ENCODE measurements at regions not wholly inside any gene's neighbourhood (a gene's known extent, or its start where the extent isn't known, plus 50 kb on each side); places are given as distances from the start of the nearest gene placed in this dataset.
A peak's percentile ranks its signal among the peaks of the same experiment; 100 is the strongest.

DNA sequence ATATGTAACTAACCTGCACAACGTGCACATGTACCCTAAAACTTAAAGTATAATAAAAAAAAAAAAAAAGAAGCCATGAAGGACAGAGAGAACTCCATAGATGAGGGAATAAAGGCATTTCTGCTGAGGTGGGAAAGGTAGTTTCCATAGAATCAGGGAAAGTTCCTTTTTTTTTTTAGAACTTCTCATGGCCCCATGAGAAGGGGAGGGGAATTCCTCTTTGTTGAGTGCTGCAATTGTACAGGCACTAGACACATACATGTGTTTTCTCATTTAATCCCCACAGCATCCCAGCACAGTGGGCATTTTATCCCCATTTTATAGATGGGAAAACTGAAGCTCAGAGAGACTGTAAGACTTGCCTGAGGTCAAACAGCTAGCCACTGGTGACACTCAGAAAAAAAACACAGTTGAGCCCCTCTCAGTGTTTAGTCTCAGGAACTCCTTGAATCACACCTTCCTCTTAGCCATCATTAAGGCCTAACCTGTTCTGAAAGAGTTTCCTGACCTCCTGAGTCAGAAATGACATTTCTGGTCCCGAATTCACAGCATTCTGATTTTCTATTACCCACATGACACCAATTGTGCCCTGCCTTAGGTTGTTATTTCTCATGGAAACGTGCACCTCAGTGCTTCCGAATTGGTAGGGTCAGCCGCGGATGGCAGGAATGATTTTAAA, 189.3 kb upstream of the G2E3 start:
- TF ChIP-seq EZH2phosphoT487 (IDR thresholded peaks at IDR 0.05; ENCODE audit: insufficient read depth, low read depth) (no peak), EZH2 (IDR thresholded peaks at IDR 0.05; ENCODE audit: insufficient read depth, poor library complexity, severe bottlenecking) (no peak)
- Histone ChIP-seq H3K4me1 (ENCODE audit: insufficient read depth) (no peaks in the 10 kb centered on the region), H3K9me3 (ENCODE audit: low read depth) (no peaks in the 10 kb centered on the region), H3K9me2 (ENCODE audit: insufficient read depth) (no peaks in the 10 kb centered on the region), H4K20me1 (ENCODE audit: insufficient read depth) (no peaks in the 10 kb centered on the region), H3K4me2 (ENCODE audit: unreplicated experiment) (no peak overlapping the region), H3K79me2 (ENCODE audit: insufficient read depth) (no peaks in the 10 kb centered on the region), H2AFZ (no peak overlapping the region), H3F3A (ENCODE audit: insufficient read depth) (no peaks in the 10 kb centered on the region), H3K9ac (no peak overlapping the region), H3K27me3 (replicated peaks; ENCODE audit: insufficient read depth) (peaks cover 18% of the 10 kb centered on the region; the same call in 1 of the 2 replicates), H3K27ac (no peak overlapping the region), H3K4me3 (no peak overlapping the region), H3K36me3 (ENCODE audit: low read depth) (no peaks in the 10 kb centered on the region)
- in situ Hi-C loops (cut with MboI), result no loop called here
- WGBS, 2 experiments (ENCODE audit: low coverage in 1 of 2, low lambda C conversion rate in 2 of 2, missing lambda C conversion rate in 2 of 2), result 49 to 51% methylated on average over 6 of the region's 6 CpGs
- no peak for DNase-seq

DNA sequence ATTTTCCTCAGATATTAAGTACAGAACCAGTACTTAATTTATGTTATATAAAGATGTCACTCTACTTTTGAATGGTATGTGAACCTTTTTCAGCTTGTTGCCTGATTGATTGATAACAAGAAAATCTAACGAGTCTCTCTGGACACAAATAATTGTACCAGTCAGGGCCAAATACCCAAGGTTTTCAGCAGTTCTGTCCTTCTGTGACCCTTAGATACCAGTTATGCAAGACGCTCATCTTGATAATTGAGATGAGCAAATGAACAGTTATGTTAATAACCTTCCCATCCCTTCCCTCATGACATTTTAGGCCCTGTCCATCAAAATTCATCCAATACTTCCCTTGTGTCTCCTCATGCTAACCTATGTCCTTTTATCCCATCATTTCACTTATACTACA, 185.9 kb upstream of the G2E3 start:
- Histone ChIP-seq H3K4me1 (ENCODE audit: insufficient read depth) (no peaks in the 10 kb centered on the region), H3K27me3 (replicated peaks; ENCODE audit: insufficient read depth) (peaks cover 34% of the 10 kb centered on the region; the same call in 1 of the 2 replicates), H3K4me3 (no peak overlapping the region), H2AFZ (no peak overlapping the region), H3K36me3 (ENCODE audit: low read depth) (no peaks in the 10 kb centered on the region), H3K4me2 (ENCODE audit: unreplicated experiment) (no peak overlapping the region), H3K79me2 (ENCODE audit: insufficient read depth) (no peaks in the 10 kb centered on the region), H3K9me2 (ENCODE audit: insufficient read depth) (no peaks in the 10 kb centered on the region), H3F3A (ENCODE audit: insufficient read depth) (no peaks in the 10 kb centered on the region), H3K9ac (no peak overlapping the region), H3K27ac (no peak overlapping the region), H3K9me3 (ENCODE audit: low read depth) (no peaks in the 10 kb centered on the region), H4K20me1 (ENCODE audit: insufficient read depth) (no peaks in the 10 kb centered on the region)
- in situ Hi-C loops (cut with MboI), result no loop called here
- DNase-seq, result no peak
- 50 to 56% methylated on average over 2 of the region's 2 CpGs for WGBS, 2 experiments (ENCODE audit: low coverage in 1 of 2, low lambda C conversion rate in 2 of 2, missing lambda C conversion rate in 2 of 2)
- no peak for TF ChIP-seq EZH2 (IDR thresholded peaks at IDR 0.05; ENCODE audit: insufficient read depth, poor library complexity, severe bottlenecking)
- TF ChIP-seq EZH2phosphoT487 (IDR thresholded peaks at IDR 0.05; ENCODE audit: insufficient read depth, low read depth), result no peak

DNA sequence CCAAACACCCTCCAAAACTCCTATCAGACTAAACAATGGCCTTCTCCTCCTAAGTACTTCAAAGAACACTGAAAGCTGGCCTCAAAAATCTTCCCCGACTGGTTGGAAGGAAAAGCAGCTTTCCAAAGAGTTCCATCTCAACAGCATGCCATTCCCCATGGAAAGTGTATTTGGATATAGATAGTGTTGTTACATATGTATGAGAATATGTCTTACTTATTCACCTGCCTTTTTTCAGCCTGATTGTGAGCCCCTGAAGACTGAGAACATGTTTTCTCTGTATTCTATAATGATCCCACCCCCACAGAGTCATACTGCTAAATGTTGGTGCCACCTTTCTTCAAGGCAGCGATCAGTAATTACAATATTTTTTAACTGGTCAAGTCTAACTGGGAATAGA, 185.4 kb upstream of the G2E3 start:
- no peak overlapping the region for H3K27ac ChIP-seq
- H3K79me2 ChIP-seq (ENCODE audit: insufficient read depth), result no peaks in the 10 kb centered on the region
- H3F3A ChIP-seq (ENCODE audit: insufficient read depth), result no peaks in the 10 kb centered on the region
- H3K27me3 ChIP-seq (replicated peaks; ENCODE audit: insufficient read depth), result peaks cover 34% of the 10 kb centered on the region; the same call in 1 of the 2 replicates
- H3K9me3 ChIP-seq (ENCODE audit: low read depth), result no peaks in the 10 kb centered on the region
- no peak overlapping the region for H3K9ac ChIP-seq
- TF ChIP-seq EZH2phosphoT487 (IDR thresholded peaks at IDR 0.05; ENCODE audit: insufficient read depth, low read depth) (no peak), EZH2 (IDR thresholded peaks at IDR 0.05; ENCODE audit: insufficient read depth, poor library complexity, severe bottlenecking) (no peak)
- DNase-seq, result no peak
- in situ Hi-C loops (cut with MboI), result no loop called here
- 63 to 68% methylated on average over 2 of the region's 2 CpGs for WGBS, 2 experiments (ENCODE audit: low coverage in 1 of 2, low lambda C conversion rate in 2 of 2, missing lambda C conversion rate in 2 of 2)
- no peaks in the 10 kb centered on the region for H3K4me1 ChIP-seq (ENCODE audit: insufficient read depth)
- no peaks in the 10 kb centered on the region for H3K36me3 ChIP-seq (ENCODE audit: low read depth)
- H2AFZ ChIP-seq, result no peak overlapping the region
- no peaks in the 10 kb centered on the region for H3K9me2 ChIP-seq (ENCODE audit: insufficient read depth)
- H3K4me3 ChIP-seq, result no peak overlapping the region
- H4K20me1 ChIP-seq (ENCODE audit: insufficient read depth), result no peaks in the 10 kb centered on the region
- no peak overlapping the region for H3K4me2 ChIP-seq (ENCODE audit: unreplicated experiment)

DNA sequence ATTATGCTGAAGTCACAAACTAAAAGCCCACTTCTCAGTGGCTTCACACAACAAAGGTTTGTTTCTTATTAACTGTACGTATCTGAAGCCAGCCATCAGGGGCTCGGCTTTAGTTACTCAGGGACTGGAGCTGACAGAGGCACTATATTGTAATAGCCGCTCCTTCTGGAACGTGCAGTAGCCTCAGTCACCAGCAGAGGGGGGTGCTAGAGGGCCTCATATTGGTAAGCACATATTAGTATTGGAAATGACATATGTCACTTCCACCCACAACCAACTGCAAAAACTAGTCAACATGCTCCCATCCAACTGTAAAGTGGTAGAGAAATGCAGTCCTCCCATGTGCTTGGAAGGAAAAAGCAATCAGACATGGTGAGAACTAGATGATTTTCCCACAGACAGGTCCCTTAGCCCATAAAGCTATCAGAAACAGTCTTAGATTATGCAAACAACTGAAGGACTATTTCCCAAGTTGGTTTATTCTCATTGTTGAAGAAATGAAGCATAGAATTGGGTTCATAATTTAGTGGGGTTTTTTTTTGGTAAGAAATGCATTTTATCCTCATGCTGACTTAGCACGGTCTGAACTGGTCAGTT, 183.6 kb upstream of the G2E3 start:
- no peak overlapping the region for H3K27ac ChIP-seq
- H3K27me3 ChIP-seq (replicated peaks; ENCODE audit: insufficient read depth), result peaks cover 42% of the 10 kb centered on the region
- H4K20me1 ChIP-seq (ENCODE audit: insufficient read depth), result no peaks in the 10 kb centered on the region
- no peaks in the 10 kb centered on the region for H3K9me2 ChIP-seq (ENCODE audit: insufficient read depth)
- H2AFZ ChIP-seq, result no peak overlapping the region
- WGBS, 2 experiments (ENCODE audit: low coverage in 1 of 2, low lambda C conversion rate in 2 of 2, missing lambda C conversion rate in 2 of 2), result 32 to 37% methylated on average over 5 of the region's 5 CpGs
- no peaks in the 10 kb centered on the region for H3F3A ChIP-seq (ENCODE audit: insufficient read depth)
- no peak overlapping the region for H3K4me2 ChIP-seq (ENCODE audit: unreplicated experiment)
- no peaks in the 10 kb centered on the region for H3K9me3 ChIP-seq (ENCODE audit: low read depth)
- in situ Hi-C loops (cut with MboI), result no loop called here
- H3K4me3 ChIP-seq, result no peak overlapping the region
- no peak for TF ChIP-seq EZH2 (IDR thresholded peaks at IDR 0.05; ENCODE audit: insufficient read depth, poor library complexity, severe bottlenecking)
- TF ChIP-seq EZH2phosphoT487 (IDR thresholded peaks at IDR 0.05; ENCODE audit: insufficient read depth, low read depth), result no peak
- no peak overlapping the region for H3K9ac ChIP-seq
- no peaks in the 10 kb centered on the region for H3K79me2 ChIP-seq (ENCODE audit: insufficient read depth)
- peak; percentile 62 for DNase-seq
- no peaks in the 10 kb centered on the region for H3K4me1 ChIP-seq (ENCODE audit: insufficient read depth)
- H3K36me3 ChIP-seq (ENCODE audit: low read depth), result no peaks in the 10 kb centered on the region

Data from GM23248 (cell line).